HL-60 (cell line): ENCODE measurements at regions not wholly inside any gene's neighbourhood (a gene's known extent, or its start where the extent isn't known, plus 50 kb on each side); places are given as distances from the start of the nearest gene placed in this dataset.

Experiments used
- DNase-seq, 2 experiments: peaks; one replicate each; pipeline ENCODE4 v3.0.0-alpha.2; 2010 to 2020; ENCODE audit warnings: low read depth in 1 of 2, low spot score in 1 of 2
- H3K27ac ChIP-seq: fragments of 250-450 bp; sonication (Bioruptor Pico); replicated peaks from 2 replicates; pipeline ENCODE4 v1.5.1; 2020; ENCODE audit warnings: mild to moderate bottlenecking, moderate library complexity
- H3K27me3 ChIP-seq: fragments of 250-450 bp; sonication (Bioruptor Pico); 2 replicates; pipeline ENCODE4 v1.5.1; 2021; ENCODE audit warnings: mild to moderate bottlenecking, moderate library complexity; ENCODE audit not compliant: insufficient read depth, poor library complexity, severe bottlenecking
- H3K4me3 ChIP-seq: replicated peaks from 2 replicates; pipeline ENCODE4 v1.5.1; 2011; ENCODE audit warnings: mild to moderate bottlenecking, control low read depth, low read length; ENCODE audit not compliant: insufficient read depth
- CTCF ChIP-seq: IDR thresholded peaks from one replicate; pipeline ENCODE4 v1.5.1; 2011; ENCODE audit warnings: low read length, control low read depth, inconsistent platforms; ENCODE audit not compliant: insufficient read depth
- GABPA ChIP-seq: IDR thresholded peaks from 2 replicates; pipeline ENCODE4 v1.6.1; 2012; ENCODE audit warnings: low read depth
- POLR2AphosphoS5 ChIP-seq: IDR thresholded peaks from 2 replicates; pipeline ENCODE4 v1.6.1; 2012; ENCODE audit warnings: low read depth
- REST ChIP-seq: IDR thresholded peaks from 2 replicates; pipeline ENCODE4 v1.6.1; 2012; ENCODE audit warnings: low read depth; ENCODE audit not compliant: insufficient replicate concordance
- SPI1 ChIP-seq: IDR thresholded peaks from 2 replicates; pipeline ENCODE4 v1.6.1; 2012; ENCODE audit warnings: low read depth, mild to moderate bottlenecking, borderline replicate concordance

GRCh38 chr13:73851104-73851503 is 283.1 kb downstream of the KLF12 start:
- Histone ChIP-seq H3K4me3 (no peak overlapping the region), H3K27ac (no peak overlapping the region), H3K27me3 (no peaks in the 10 kb centered on the region)
- TF ChIP-seq SPI1 (no peak), CTCF (no peak), REST (no peak), GABPA (no peak)
- no peak for DNase-seq

GRCh38 chr13:73850104-73850873 is 283.9 kb downstream of the KLF12 start:
- no peak overlapping the region for H3K27ac ChIP-seq

More at GRCh38 chr13:73850104-73850873, 283.9 kb downstream of the KLF12 start:
- TF ChIP-seq REST (no peak), CTCF (no peak), SPI1 (no peak), POLR2AphosphoS5 (no peak), GABPA (no peak)
- no peak overlapping the region for H3K4me3 ChIP-seq
- no peaks in the 10 kb centered on the region for H3K27me3 ChIP-seq
- DNase-seq = no peak
